PC-9 (cell line): ENCODE measurements at regions not wholly inside any gene's neighbourhood (a gene's known extent, or its start where the extent isn't known, plus 50 kb on each side); places are given as distances from the start of the nearest gene placed in this dataset.

Experiments used
- CTCF ChIP-seq: fragments of 200-600 bp; sonication (generic); conservative IDR thresholded peaks from 2 replicates; pipeline ENCODE4 v1.6.1; 2017; ENCODE audit warnings: mixed run types, antibody characterized with exemption, mild to moderate bottlenecking, moderate library complexity
- EZH2 ChIP-seq: fragments of 200-600 bp; sonication (generic); IDR thresholded peaks from 2 replicates; pipeline ENCODE4 v1.8.0; 2017; ENCODE audit warnings: antibody characterized with exemption, low read depth

GRCh38 chr15:95290176-95290974 lies 1040.1 kb upstream of the NR2F2 start:
- TF ChIP-seq CTCF, result no peak
- no peak for TF ChIP-seq EZH2
